A204.1 (cell line): ENCODE measurements at regions not wholly inside any gene's neighbourhood (a gene's known extent, or its start where the extent isn't known, plus 50 kb on each side); places are given as distances from the start of the nearest gene placed in this dataset.

Source experiments
- FAIRE-seq: peaks from 2 replicates; lab custom pipeline; 2012; peaks lifted over from hg19 to GRCh38; lab: Jason Lieb, UNC

- FAIRE-seq: no peak
Observed at GRCh38 chr7:125020801-125021200, 91.2 kb upstream of the POT1 start.

- no peak for FAIRE-seq
Observed at GRCh38 chr7:125010540-125010939, 80.9 kb upstream of the POT1 start.

DNA sequence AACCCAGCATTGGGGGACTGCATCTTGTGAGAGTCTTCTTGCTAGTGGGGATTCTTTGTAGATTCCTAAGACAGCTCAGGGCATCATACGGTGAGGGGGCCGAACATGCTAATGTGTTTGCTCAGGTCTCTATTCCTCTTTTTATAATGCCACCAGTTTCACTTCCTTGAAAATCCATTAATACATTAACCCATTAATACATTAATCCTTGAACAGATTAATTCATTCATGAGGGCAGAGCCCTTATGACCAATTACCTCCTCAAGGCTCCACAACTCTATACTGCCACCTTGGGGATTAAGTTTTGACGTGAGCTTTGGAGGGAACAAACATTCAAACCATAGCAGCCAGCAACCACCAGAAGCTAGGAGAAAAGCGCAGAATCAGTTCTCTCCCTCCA, 67.2 kb upstream of the POT1 start:
- FAIRE-seq: no peak

- FAIRE-seq: no peak
Observed at GRCh38 chr7:124992851-124993562, 63.4 kb upstream of the POT1 start.

DNA sequence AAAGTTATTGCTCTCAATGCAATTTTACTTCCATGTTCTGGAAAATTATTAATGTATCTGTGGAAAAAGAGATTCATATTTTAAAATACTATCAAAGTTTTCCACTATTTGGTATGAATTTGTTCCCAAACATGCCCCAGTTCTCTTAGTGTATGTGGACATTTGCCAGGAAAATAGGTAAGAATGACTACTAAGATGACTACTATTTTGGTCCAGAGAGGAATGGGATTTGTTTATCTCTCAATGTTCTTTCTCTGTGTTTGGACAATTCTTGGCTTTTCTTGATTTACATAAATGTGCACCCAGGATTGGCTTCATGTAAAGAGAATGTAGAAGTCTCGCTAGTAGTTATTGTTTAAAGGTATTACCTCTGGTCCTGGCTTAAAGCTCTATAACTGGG, 60.3 kb upstream of the POT1 start:
- FAIRE-seq: no peak
